ENCODE measurements at regions not wholly inside any gene's neighbourhood (a gene's known extent, or its start where the extent isn't known, plus 50 kb on each side); places are given as distances from the start of the nearest gene placed in this dataset.

DNA sequence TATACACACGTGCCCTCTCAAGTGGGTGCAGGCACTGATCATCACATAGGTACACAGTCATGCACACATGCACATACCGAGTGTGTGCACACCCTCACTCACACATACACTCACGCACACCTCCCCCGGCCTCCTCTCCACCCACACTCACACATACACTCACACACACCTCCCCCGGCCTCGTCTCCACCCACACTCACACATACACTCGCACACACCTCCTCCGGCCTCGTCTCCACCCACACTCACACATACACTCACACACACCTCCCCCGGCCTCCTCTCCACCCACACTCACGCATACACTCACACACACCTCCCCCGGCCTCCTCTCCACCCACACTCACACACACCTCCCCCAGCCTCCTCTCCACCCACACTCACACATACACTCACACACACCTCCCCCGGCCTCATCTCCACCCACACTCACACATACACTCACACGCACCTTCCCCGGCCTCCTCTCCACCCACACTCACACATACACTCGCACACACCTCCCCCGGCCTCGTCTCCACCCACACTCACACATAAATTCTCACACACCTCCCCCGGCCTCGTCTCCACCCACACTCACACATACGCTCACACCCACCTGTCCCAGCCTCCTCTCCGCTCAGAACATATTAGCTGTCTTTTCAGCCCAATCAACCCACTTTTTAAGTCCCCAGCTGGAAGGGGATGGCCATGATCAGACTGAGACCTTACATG is 105.2 kb upstream of the VSTM2B start:
- DNase-seq (ENCODE audit: low read depth in 4 of 4, low spot score in 3 of 4) = no peak

- no peak for DNase-seq (ENCODE audit: low read depth in 4 of 4, low spot score in 3 of 4)
Observed at GRCh38 chr19:29421196-29421545, 104.6 kb upstream of the VSTM2B start.

DNA sequence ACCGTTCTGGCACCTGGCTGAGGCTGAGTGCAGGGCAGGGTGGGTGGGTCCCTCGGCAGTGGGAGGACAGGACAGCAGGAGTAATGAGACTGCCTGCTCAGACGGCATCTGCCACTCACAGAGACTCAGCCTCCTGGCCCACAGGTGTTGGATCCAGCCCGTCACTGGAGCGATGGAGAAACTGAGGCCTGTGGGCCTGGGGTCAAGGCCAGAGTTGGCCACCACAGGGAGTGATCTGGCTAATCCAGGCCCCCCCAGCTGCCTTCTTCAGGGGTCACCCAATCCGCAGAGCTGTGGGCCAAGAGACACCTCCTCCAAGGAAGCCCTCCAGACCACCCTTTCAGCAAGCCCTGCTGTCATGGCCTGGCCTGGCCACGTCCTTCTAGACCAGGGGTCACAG is 103.7 kb upstream of the VSTM2B start:
- no peak for DNase-seq (ENCODE audit: low read depth in 4 of 4, low spot score in 3 of 4)

GRCh38 chr19:29422486-29423085 is 103.2 kb upstream of the VSTM2B start:
- DNase-seq (ENCODE audit: low read depth in 4 of 4, low spot score in 3 of 4) = no peak

GRCh38 chr19:29428071-29428470 is 97.7 kb upstream of the VSTM2B start:
- DNase-seq (ENCODE audit: low read depth in 4 of 4, low spot score in 3 of 4) = no peak

- no peak for DNase-seq (ENCODE audit: low read depth in 4 of 4, low spot score in 3 of 4)
Observed at GRCh38 chr19:29429021-29429420, 96.8 kb upstream of the VSTM2B start.

GRCh38 chr19:29429581-29429980 is 96.2 kb upstream of the VSTM2B start:
- DNase-seq (ENCODE audit: low read depth in 4 of 4, low spot score in 3 of 4) = no peak

DNA sequence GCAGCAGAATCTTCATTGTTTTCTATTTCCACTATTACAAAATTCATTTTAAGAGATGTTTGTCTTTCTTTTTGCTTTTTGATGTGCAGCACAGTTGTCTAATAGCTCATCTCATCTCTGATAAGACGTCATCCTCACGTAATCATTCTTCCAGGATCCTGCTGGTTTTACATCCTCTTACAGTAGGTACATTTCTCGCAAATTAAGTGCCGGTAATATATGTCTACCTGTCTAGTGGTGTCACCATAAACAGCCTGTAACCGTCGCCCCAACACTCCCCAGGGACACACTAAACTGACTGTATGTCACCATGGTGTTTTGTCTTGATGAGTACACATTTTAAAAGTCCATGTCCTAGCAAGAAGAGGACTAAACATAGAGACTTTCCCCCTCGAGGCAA is 94.5 kb upstream of the VSTM2B start:
- no peak for DNase-seq (ENCODE audit: low read depth in 4 of 4, low spot score in 3 of 4)

- no peak for DNase-seq (ENCODE audit: low read depth in 4 of 4, low spot score in 3 of 4)
Observed at GRCh38 chr19:29432677-29433076, 93.1 kb upstream of the VSTM2B start.

DNA sequence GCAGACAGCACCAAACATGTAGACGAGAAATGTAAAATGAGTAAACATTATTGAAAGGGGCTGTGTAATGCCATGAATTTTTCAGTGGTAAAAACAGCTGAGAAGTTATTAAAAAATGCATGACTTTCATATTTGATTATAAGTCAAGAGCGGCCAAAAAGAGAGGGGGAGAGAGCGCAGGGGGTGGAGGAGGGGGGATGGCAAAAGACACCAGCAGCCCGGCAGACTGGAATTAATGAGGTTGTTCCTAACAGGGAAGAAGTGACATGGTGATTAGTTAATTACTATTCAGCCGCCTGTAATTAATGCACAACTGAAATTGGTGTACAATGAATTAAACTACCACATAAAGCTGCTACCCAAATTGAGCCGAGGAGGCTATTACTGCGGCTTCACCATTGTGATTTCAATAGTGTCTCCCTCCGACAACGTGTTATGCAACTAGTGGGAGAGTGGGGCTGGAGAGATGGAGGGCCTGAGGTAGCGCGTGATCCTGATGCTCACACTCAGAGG is 89.1 kb upstream of the VSTM2B start:
- no peak for DNase-seq (ENCODE audit: low read depth in 4 of 4, low spot score in 3 of 4)

GRCh38 chr19:29439021-29439420 is 86.8 kb upstream of the VSTM2B start:
- DNase-seq (ENCODE audit: low read depth in 4 of 4, low spot score in 3 of 4) = no peak

DNA sequence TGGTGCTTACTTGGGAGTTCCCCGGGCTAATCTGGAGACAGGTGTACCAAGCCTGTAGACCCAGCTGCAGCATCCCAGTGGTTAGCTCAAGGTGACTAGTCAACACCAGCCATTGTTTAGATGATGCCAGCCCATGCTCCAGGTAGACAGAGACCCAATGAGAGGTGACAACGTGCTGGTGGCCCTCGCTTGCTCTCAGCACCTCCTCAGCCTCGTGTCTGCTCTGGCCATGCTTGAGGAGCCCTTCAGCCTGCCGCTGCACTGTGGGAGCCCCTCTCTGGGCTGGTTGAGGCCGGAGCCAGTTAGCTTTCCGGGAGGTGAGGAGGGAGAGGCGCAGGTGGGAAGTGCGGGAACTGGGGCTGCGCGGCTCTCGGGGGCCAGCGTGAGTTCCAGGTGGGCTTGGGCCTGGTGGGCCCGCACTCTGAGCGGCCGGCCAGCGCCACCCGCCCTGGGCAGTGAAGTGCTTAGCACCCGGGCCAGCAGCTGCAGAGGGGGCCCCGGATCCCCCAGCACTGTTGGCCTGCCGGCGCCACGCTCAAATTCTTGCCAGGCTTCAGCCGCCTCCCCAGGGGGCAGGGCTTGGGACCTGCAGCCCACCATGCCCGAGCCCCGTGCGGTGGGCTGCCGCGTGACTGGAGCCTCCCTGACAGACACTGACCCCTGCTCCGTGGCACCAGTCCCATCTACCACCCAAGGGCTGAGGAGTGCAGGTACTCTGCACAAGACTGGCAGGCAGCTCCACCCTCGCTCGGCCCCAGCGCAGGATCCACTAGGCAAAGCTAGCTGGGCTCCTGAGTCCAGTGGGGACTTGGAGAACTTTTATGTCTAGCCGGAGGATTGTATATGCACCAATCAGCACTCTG is 85.9 kb upstream of the VSTM2B start:
- no peak for DNase-seq (ENCODE audit: low read depth in 4 of 4, low spot score in 3 of 4)

- DNase-seq (ENCODE audit: low read depth in 4 of 4, low spot score in 3 of 4) = no peak
Observed at GRCh38 chr19:29442094-29442493, 83.7 kb upstream of the VSTM2B start.

GRCh38 chr19:29442910-29443309 is 82.9 kb upstream of the VSTM2B start:
- no peak for DNase-seq (ENCODE audit: low read depth in 4 of 4, low spot score in 3 of 4)

GRCh38 chr19:29445246-29445645 is 80.5 kb upstream of the VSTM2B start:
- no peak for DNase-seq (ENCODE audit: low read depth in 4 of 4, low spot score in 3 of 4)

GRCh38 chr19:29446361-29446760 is 79.4 kb upstream of the VSTM2B start:
- no peak for DNase-seq (ENCODE audit: low read depth in 4 of 4, low spot score in 3 of 4)

DNA sequence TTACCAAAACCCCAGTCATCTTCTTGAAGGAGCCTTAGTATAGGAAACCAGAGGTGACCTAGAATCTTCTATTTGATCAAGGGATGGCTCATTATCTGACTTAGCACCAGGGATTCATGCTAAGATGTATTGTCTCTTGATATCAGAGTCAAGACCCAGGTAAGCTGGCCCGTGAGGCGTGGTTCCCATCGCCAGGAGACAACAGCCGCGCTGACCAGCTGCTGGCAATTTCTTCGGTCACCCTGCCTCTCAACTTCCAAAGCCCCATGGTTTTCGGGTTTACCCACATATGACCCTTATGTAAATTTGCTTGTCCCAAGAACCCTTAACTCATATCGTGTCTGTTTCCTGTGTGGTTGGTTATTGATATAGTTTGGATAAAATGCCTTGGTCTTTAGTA is 77.7 kb upstream of the VSTM2B start:
- no peak for DNase-seq (ENCODE audit: low read depth in 4 of 4, low spot score in 3 of 4)

DNA sequence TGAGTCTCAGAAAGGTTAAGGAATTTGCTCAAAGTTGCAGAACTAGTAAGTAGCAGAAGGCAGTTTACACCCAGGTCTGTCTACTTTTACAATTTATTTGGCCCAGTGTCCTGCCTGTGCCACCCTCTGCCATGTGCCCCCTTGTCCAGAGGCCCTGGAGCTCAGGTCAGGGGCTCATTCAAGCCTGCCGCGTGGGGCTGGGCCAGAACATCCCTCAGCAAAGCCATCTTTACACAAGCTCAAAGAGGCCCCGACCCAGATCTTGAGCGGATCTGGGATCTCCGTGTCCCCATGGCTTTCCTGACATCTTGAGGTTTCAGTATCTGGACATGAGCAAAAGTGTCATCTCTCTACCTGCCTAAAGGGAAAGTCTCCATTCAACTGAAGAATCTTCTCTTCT is 76.4 kb upstream of the VSTM2B start:
- DNase-seq (ENCODE audit: low read depth in 4 of 4, low spot score in 3 of 4) = no peak

- no peak for DNase-seq (ENCODE audit: low read depth in 4 of 4, low spot score in 3 of 4)
Observed at GRCh38 chr19:29450306-29450705, 75.5 kb upstream of the VSTM2B start.

DNA sequence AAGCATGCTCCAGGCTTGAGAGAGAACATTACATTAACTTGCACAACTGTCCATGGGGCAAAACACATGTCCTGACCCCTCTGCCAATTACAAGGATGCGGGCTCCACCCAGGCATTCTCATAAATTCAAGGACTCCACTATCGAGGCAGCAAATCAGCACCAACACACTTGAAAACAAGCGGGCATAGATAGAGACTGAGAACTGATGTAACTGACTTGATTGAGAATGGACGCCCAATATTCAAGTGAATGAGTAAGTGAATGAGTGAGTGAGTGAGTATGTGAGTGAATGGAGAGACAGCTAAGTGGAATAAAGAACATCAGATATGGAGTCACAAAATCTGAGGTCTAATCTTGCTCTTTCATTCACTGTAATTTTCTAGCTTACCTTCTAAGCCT is 75.0 kb upstream of the VSTM2B start:
- DNase-seq (ENCODE audit: low read depth in 4 of 4, low spot score in 3 of 4) = no peak

GRCh38 chr19:29454109-29454508 is 71.7 kb upstream of the VSTM2B start:
- DNase-seq (ENCODE audit: low read depth in 4 of 4, low spot score in 3 of 4) = no peak

DNA sequence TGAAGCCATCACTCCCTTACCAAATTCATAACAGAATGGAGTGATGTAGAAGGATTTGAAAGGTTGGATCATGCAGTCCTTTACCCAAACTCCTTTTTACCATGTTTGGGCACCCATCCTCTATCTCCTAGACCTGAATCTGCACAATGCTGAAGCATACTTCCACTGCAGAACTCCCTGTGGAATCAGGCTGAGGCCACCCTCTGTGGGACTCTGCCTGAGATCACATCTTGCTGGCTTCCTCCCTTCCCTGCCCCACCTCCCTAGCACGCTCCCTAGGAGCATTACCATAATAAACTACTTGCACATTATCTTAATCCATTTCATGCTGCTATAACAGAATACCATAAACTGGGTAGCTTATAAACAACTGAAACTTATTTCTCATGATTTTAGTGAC is 68.4 kb upstream of the VSTM2B start:
- DNase-seq (ENCODE audit: low read depth in 4 of 4, low spot score in 3 of 4) = no peak

Measured in right renal pelvis (tissue), 4 donors.